HG03139 (cell line): ENCODE measurements at regions not wholly inside any gene's neighbourhood (a gene's known extent, or its start where the extent isn't known, plus 50 kb on each side); places are given as distances from the start of the nearest gene placed in this dataset.
"Not testable (repeated sequence)": the region's sequence is repeated elsewhere in the genome, so short reads cannot be mapped to it uniquely, and the experiment has no call there.

Experiments
- ATAC-seq: cut with Tn5 transposase; IDR thresholded peaks from one replicate; pipeline ENCODE4 v1.9.1; 2021; ENCODE audit not compliant: unreplicated experiment

DNA sequence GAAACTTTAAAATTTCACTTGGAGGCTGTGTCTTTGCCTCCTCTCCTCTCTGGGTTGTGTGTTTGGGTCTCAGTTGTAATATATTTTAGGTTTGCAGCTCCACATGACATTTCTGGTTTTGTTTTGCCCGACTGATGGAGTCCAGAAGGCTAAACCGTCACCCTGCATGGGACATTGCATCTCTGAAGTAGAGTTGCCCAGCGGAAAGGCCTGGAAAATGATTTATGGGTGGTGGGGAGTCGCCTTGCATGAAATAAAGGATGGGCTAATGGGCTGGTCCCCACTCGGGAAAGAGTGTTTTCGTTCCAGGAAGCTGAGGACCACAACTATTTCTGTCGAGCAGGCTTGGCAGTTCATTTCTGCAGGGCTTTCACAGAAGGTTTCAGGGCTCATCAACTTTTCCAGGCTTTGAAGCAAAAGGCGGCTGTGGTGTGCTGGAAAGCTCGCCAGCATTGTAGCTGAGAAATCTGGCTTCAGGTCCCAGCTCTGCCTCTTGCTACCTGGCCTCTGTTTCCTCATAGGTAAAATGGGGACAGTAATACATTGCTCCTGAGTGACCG, 74.8 kb upstream of the GSC start:
- ATAC-seq: no peak

DNA sequence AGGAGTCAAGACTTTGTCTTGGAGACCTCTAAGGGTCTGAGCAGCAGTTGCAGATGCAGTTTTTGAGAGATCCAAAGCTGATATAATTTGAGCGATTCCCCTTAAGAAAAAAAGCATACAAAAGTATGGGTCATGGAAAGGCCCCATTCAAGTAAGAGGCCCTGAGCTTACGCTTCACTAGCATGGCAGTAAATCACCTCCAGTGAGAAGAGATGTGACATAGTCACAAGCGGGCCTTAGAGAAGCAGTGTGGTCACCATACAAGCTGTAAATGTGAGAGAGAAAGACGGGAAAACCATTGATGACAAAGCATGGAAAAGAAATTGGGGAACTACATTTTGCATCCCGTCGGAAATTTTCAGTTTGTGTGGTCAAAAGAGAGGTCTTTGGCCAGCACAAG, 70.6 kb upstream of the GSC start:
- ATAC-seq: no peak

DNA sequence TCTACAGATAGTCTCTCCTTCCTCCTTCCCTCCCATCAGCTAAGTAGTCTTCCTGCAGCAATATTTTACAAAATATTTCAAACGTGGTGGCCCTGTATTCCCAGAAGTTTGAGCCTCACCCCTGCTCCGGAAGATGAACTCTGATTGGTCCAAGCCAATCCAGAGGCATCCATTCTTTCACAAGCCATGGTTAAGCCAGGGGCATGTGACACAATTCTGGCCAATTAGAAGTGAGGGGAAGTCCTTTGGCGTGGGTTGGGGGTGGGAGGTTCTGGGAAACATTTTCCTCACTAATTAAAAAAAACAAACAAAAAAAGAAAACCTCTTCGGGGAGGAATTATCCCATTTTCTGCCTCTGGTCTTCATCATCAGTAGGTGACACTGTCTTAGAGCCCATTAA, 69.4 kb upstream of the GSC start:
- ATAC-seq: no peak

DNA sequence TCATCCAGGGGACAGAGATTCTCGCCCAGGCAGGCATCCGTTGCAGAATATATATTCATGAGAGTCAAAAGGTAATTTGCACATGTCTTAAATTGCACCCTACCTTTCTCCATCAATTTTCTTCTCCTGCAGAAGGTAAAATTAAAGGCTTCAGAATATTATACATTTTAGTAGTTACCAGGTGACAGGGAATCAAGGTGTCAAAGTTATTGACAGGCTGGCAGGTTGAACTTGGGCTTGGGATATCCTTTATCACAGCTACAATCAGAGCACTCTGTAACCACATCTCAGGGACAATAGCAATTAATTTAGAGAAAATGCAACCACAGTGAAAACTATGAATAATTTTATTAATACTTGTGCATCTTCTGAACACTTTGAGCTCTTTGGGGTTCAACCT, 66.9 kb upstream of the GSC start:
- ATAC-seq: no peak

GRCh38 chr14:94833633-94834032, 63.7 kb upstream of the GSC start:
- no peak for ATAC-seq

DNA sequence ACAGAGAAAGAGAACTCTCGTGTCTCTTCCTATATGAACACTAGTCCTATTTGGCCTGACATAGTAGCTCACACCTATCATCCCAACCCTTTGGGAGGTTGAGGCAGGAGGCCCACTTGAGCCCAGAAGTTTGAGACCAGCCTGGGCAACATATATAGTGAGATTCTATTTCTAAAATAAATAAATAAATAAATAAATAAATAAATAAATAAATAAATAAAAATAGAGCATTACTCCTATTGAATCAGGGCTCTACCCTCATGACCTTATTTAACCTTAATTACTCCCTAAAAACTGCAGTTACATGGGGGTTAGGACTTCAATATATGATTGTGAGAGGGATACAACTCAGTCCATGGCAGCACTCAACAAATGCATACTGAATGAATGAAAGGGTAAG, 61.2 kb upstream of the GSC start:
- ATAC-seq: no peak

DNA sequence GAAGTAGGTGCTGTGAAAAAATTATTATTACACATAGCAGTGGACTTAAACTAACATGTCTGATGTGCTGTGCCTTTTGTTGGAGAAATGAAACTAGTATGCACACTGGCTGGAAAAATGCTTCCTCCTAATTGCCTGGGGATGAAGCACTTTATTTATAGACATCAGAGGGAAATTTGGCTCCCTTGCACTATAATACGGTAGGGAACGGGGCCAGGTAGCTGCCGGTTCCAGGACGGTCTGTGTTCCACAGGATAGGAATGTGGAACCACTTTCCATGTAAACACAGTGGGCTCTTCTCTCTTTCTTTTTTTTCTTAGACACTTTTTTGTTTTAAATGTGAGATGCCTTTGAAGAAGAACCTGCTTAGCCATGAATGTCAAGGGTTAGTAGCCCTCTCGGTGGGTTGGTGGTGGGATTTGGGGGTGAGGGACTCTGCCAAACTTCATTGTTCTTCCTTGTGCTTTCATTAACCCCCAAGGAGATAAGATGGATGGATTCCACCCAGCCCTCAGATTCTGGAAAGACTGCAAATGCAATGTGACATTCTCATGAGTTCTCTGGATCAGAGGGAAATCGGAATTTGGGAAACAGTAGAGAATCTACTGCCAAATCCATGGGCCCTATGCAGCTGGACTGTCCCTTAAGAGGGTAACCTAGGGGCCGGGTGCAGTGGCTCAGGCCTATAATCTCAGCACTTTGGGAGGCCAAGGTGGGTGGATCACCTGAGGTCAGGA, 58.0 kb upstream of the GSC start:
- no peak for ATAC-seq

GRCh38 chr14:94826774-94827173, 56.9 kb upstream of the GSC start:
- ATAC-seq: no peak

- no peak for ATAC-seq
These were observed 53.8 kb upstream of the GSC start for GRCh38 chr14:94823556-94824341.

GRCh38 chr14:94821705-94822104, 51.8 kb upstream of the GSC start:
- no peak for ATAC-seq

DNA sequence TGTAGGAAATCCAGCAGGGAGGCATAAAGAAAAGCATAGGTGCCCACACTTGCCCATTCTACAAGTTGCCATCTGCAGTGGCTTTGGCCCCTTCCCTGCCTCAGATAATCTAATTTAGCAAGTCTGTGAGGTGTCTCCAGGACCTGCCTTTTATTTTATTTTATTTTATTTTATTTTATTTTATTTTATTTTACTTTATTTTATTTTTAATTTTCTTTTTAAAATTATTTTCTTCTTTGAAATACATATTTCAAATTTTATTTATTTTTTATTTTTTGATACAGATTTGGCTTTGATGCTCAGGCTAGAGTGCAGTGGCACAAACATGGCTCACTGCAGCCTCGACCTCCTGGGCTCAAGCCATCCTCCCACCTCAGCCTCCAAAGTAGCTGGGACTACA, 51.0 kb upstream of the GSC start:
- ATAC-seq: not testable (repeated sequence)
